ENCODE measurements at regions not wholly inside any gene's neighbourhood (a gene's known extent, or its start where the extent isn't known, plus 50 kb on each side); places are given as distances from the start of the nearest gene placed in this dataset.

DNA sequence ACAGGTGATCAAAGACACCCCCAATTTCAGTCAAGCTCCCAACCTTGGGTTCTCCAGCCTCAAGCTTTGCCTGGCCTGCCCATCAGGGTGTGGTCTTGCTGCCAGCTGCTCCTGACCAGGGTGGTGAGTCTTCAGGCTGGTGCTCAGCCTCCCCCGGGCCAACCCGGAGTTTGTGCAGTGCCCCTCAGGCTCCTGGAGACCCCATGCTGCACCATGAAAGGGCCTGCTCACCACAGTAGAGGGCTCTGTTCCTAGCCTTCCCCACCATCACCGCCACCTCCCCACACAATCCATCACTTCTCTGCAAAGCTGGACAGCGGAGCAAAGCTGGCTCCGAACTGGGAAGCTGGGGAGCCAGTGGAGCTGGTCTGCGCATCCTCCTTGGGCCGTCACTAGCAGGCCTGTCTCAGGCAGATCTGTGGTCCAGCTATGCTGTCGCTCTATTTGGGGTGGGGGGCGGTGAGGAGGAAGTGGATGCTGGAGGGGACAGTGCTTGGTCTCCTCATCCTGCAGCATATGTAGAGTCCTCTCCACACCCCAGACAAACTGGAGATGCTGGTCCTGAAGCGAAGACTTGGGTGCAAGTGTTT, 88.5 kb upstream of the RPL38 start:
- Histone ChIP-seq H3K79me2 (ENCODE audit: control insufficient read depth in 1 of 2, insufficient read depth in 2 of 2, low read length in 2 of 2) (no peaks in the 10 kb centered on the region), H3K9ac (replicated peaks in 1 of 4; ENCODE audit: extremely low read depth in 1 of 4, low read depth in 3 of 4, low read length in 3 of 4) (no peak overlapping the region), H3K9me3 (ENCODE audit: insufficient read depth in 2 of 2, low read depth in 1 of 2, low read length in 1 of 2) (no peaks in the 10 kb centered on the region; a peak in 1 of 4 replicates), H3K56ac (replicated peaks; ENCODE audit: insufficient read length, low read depth, low read length) (no peak overlapping the region), H2AFZ (ENCODE audit: low read length) (no peak overlapping the region), H3K23me2 (ENCODE audit: low read depth, low read length) (no peaks in the 10 kb centered on the region), H3K27ac (ENCODE audit: low read depth, low read length) (no peak overlapping the region), H4K5ac (ENCODE audit: insufficient read length, low read depth, low read length) (no peak overlapping the region), H3K36me3 (ENCODE audit: control insufficient read depth in 2 of 4, insufficient read depth in 4 of 4, low read length in 3 of 4) (no peaks in the 10 kb centered on the region), H3K79me1 (ENCODE audit: low read depth, low read length) (no peaks in the 10 kb centered on the region), H2BK20ac (ENCODE audit: low read length) (no peak overlapping the region), H3K14ac (ENCODE audit: insufficient read length) (no peak overlapping the region), H3K4ac (replicated peaks; ENCODE audit: insufficient read length, low read depth, low read length) (no peak overlapping the region), H4K91ac (replicated peaks; ENCODE audit: insufficient read length, low read length) (no peak overlapping the region), H3K4me2 (ENCODE audit: insufficient read depth in 1 of 2, low read depth in 2 of 2, low read length in 2 of 2) (no peak overlapping the region), H2AK5ac (ENCODE audit: low read depth, low read length) (no peak overlapping the region), H2BK120ac (replicated peaks; ENCODE audit: low read depth, low read length) (no peak overlapping the region), H3K4me1 (replicated peaks in 1 of 4; ENCODE audit: control insufficient read depth in 3 of 4, insufficient read depth in 4 of 4, low read length in 3 of 4) (peaks cover 18 to 39% (median 29%) of the 10 kb centered on the region in 4 experiments), H4K20me1 (replicated peaks in 1 of 2; ENCODE audit: control insufficient read depth in 1 of 2, insufficient read depth in 2 of 2, low read length in 2 of 2) (no peaks in the 10 kb centered on the region), H3K23ac (ENCODE audit: insufficient read length) (no peak overlapping the region), H4K8ac (ENCODE audit: extremely low read depth, insufficient read depth, low read length) (no peak overlapping the region), H2BK5ac (ENCODE audit: low read depth, low read length) (no peak overlapping the region), H3K27me3 (replicated peaks in 1 of 4; ENCODE audit: control insufficient read depth in 3 of 4, extremely low read depth in 1 of 4, insufficient read depth in 3 of 4, low read length in 3 of 4) (no peaks in the 10 kb centered on the region; a peak in 1 of 7 replicates), H2BK12ac (ENCODE audit: low read depth, low read length) (no peak overlapping the region), H2BK15ac (ENCODE audit: low read length) (no peak overlapping the region; the same call in 1 of the 2 replicates), H3K4me3 (ENCODE audit: extremely low read depth in 1 of 4, insufficient read depth in 2 of 4, low read depth in 3 of 4, low read length in 4 of 4) (no peak overlapping the region), H3K18ac (ENCODE audit: extremely low read depth, low read length) (no peak overlapping the region; the same call in 1 of the 2 replicates)
- ChIA-PET CTCF (ENCODE audit: partially characterized antibody) (interaction anchor here (1.2 to 7.7 kb wide), 8 partner anchors 25 to 125 kb away, joined by 3 to 36 read pairs (median 4); no protein-coding TSS in a partner anchor), POLR2A (ENCODE audit: partially characterized antibody) (interaction anchor here (0.6 kb wide), 1 partner anchor 341 kb away, joined by 3 read pairs; no protein-coding TSS in a partner anchor)
- WGBS, 2 experiments (ENCODE audit: extremely low coverage in 1 of 2, insufficient coverage in 1 of 2, insufficient read length in 1 of 2, insufficient replicate concordance in 2 of 2, low coverage in 1 of 2, low lambda C conversion rate in 2 of 2, missing lambda C conversion rate in 1 of 2), result 91% methylated on average over 10 of the region's 10 CpGs; no CpG with 5 or more reads in 1 of the 2 experiments
- DNase-seq (ENCODE audit: low read depth in 1 of 2, low spot score in 2 of 2) (no peak), FAIRE-seq (no peak)
- no peak for TF ChIP-seq FOSL1 (IDR thresholded peaks at IDR 0.05; ENCODE audit: insufficient read depth, low read depth, low read length)
- no peak for TF ChIP-seq ZNF274 (IDR thresholded peaks at IDR 0.05; ENCODE audit: borderline replicate concordance, extremely low read depth, low read length)
- no peak for TF ChIP-seq KDM1A (IDR thresholded peaks at IDR 0.05; ENCODE audit: borderline replicate concordance, low read length)
- TF ChIP-seq NANOG (IDR thresholded peaks at IDR 0.05; ENCODE audit: insufficient read depth, low read depth, low read length, poor library complexity, severe bottlenecking), result no peak
- TF ChIP-seq YY1 (IDR thresholded peaks at IDR 0.05; ENCODE audit: low read depth, low read length), result no peak
- TF ChIP-seq CBX8 (IDR thresholded peaks at IDR 0.05; ENCODE audit: borderline replicate concordance, low read depth, low read length), result no peak
- TF ChIP-seq NRF1 (IDR thresholded peaks at IDR 0.05; ENCODE audit: low read depth, low read length), result no peak
- no peak for TF ChIP-seq CTBP2 (IDR thresholded peaks at IDR 0.05; ENCODE audit: borderline replicate concordance, insufficient read depth, insufficient read length, low read length)
- TF ChIP-seq POLR2AphosphoS5 (IDR thresholded peaks at IDR 0.05; ENCODE audit: low read depth, low read length), result no peak
- no peak for TF ChIP-seq EGR1 (IDR thresholded peaks at IDR 0.05; ENCODE audit: borderline replicate concordance, low read depth, low read length)
